Islet precursor cell (in vitro differentiated cells): ENCODE measurements at regions not wholly inside any gene's neighbourhood (a gene's known extent, or its start where the extent isn't known, plus 50 kb on each side); places are given as distances from the start of the nearest gene placed in this dataset.

Experiments
- DNase-seq: peaks from one replicate; pipeline ENCODE4 v3.0.0-alpha.2; 2018

DNA sequence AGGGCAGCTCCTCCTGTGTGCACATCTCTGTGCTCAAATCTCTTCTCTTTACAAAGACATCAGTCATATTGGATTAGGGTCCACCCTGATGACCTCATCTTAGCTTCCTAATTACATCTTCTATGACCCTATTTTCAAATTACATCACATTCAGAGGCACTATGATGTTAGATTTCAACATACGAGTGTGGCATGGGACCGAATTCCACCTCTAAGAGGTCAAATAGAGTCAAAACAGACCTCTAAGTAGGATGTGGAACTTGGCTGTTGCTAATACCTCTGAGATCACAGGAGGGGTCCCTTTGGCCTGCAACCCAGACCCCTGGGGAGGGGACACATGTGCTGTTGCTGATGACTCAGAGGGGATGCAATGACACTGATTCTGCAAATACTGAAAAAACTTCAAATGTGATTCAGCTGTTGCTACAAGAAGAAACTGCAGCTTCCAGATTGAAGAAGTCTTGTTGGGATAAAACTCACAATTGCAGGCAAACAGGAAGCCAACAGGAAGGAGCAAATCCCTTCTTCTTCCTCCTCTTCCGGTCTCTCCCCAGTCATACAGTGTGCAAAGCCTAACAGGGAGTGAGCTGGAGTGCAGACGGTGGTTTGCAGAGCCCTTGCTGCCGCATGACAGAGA, 216.2 kb downstream of the MYLK4 start:
- no peak for DNase-seq

DNA sequence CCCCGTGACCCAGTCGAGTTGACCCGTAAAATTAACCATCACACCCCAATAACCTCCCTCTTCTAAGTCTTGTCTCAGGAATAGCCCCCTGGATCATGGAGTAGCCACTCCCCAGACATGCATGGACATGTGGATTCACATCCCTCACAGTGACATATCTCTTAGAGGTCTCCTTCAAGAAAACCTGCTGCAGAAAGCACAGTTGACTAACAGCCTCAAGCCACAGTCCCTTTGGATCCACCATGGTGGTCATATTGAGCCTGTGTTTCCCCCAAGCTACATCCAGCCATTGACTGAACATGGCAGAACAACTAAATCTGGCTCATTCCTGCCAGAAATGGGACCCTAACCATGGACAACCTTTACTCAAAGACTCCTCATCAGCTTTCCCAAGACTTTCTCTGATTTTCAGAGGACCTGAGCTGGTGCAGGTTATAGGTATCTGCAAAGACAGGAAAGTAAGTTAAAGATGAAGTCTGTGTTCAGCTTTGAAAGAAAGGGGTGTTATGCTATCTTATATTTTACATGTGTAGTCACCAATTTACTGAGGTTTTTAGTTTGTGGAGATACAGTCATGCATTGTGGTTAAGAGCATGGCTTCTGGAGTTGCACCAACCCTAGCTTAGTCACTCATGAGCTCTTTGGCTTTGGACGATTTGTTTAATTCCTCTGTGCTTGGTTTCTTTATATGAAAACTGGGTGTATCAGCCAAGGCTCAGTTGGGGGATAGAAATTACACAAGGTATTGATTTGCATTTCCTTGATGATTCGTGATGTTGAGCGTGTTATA, 219.1 kb downstream of the MYLK4 start:
- DNase-seq = no peak

- DNase-seq = no peak
Observed at GRCh38 chr6:2529211-2529719, 221.5 kb downstream of the MYLK4 start.

DNA sequence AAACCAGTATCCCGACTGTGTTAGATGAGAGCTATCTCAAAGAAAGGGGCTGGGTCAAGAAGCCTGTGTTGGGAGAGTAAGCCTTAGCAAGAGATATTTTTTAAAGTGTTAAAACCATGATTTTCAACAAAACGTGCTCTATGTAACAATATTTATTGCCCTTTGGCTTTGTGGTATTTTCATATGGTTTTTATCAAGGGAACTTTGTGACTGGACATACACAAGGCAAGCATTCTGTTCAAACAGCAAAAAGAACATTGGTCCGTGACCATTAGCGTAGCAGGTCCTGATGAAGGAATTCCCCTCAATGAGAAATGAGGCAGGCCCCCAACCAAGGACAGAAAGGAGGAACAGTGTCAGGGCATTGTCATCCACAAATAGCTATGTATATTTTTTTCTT, 222.6 kb downstream of the MYLK4 start:
- DNase-seq = no peak

- no peak for DNase-seq
Observed at GRCh38 chr6:2526766-2527165, 224.0 kb downstream of the MYLK4 start.

DNA sequence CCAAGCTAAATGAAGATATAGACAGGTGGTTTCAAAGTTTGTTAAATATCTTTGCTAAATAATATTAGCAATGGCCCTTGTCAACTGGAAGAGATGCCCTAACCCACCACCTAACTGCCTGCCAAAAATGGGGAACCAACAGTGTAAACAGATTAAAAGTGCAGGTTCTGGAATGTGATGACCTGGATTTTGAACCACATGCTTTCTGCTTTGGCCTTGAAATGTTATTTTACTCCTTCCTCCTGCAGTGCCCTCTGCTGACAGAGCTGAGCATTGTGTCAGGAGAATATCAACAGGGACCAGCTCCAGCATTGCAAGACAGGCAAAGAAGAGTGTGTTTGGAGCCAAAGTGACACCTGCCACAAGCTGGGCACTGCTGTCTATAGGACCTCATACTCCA, 226.6 kb downstream of the MYLK4 start:
- DNase-seq = no peak

DNA sequence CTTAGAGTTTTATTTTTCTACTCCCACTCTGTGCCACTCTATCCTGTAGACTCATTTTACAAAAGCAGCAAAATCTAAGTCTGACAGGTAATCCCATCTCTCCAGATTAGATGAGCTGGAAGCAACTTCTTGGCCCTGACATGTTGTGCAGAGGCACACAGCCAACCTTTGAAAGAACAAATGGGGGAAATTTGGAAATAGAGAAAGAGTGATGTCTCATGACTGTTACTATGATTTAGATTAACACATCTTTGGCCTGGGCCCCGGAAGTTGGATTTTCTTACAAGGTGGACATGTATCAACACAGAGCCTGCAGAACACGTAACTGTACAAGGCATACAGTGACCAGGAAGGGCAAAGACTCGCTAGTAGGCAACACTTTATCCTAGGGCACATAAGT, 227.7 kb downstream of the MYLK4 start:
- DNase-seq = no peak

- DNase-seq = no peak
Observed at GRCh38 chr6:2522521-2522920, 228.2 kb downstream of the MYLK4 start.

GRCh38 chr6:2517855-2518473, 232.8 kb downstream of the MYLK4 start:
- no peak for DNase-seq

- no peak for DNase-seq
Observed at GRCh38 chr6:2517401-2517800, 233.3 kb downstream of the MYLK4 start.

GRCh38 chr6:2516059-2516458, 234.7 kb downstream of the MYLK4 start:
- no peak for DNase-seq

DNA sequence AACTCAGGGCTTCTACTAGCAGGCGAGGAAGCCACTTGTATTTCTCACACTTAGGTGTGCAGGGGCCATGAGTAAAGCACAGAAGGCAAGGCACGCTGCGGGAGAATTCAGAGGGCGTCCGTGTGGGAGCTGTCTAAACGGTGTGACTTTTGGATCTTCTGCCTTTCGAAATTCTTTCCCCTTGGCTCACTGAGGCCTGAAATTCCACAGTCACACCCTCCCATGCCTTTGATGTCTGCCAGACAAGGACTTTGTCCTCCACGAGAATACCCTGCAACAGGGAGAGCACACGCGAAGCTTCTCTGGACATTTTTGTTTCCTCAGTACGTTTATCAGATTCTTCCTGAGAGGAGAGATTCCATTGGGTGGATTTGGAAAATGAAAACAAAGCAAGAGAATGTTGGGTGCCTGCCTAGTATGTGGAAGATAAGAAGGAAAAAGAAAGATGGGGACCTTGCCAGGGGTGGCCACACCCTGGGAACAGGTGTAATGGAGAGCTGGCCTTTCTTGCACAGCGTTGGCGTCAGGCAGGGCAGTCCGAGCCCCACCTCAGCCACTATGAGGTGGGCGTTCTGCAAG, 235.7 kb downstream of the MYLK4 start:
- DNase-seq = peak; percentile 60

- no peak for DNase-seq
Observed at GRCh38 chr6:2512802-2513201, 237.9 kb downstream of the MYLK4 start.

DNA sequence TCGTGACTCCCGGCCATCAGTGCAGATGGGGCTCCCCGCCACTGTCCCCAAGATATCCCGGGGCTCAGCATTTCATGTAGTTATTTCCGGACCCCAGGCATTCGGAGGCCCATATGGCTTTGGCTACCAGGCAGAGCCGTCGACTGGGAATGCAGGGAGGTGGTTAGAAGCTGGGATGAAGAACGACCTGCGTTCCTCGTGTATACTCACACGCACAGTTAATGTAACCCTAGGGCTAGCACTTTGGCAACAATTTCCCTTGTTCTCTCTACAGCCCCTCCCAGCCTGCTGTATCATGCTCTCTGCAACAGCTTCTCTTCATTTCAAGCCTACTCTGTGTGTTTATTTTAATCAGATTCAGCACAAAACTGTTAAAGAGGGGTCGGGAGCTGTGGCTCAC, 240.4 kb downstream of the MYLK4 start:
- no peak for DNase-seq

DNA sequence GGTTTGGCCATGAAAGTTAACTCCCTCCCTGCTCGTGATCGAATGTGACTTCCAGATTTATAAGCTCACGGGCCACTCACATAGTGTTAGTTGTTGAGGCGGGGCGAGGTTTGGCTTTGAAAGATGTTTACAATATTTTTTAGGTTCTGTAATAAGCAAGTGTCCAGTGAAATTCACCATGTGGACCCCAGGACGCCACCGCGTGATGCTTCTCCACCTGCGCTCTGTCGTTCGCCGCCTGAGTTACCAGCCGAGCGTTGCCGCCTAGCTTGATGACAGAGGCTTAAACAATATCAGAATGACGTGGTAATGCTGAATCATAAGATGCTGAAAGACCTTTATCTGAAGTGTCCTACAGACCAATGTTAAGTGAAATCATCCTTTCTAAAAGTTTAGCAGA, 241.0 kb downstream of the MYLK4 start:
- no peak for DNase-seq

DNA sequence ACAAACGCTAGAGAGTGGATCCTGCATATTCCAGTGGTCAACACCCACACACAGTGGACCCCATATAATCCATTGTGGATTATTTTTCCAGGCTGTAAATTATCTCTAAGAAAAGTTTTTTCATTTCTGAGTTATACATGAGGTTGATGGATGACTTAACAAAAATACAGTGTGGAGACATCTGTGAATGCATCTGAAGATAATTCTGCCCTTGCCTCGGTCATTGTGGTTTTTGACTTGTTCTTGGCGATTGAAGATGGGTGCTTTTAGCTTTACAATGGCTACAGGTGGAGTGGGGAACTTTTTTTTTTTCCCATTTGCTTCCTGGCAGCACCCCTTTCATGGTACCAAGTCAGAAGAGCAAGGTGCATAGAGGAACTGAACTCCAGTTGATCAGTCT, 242.7 kb downstream of the MYLK4 start:
- DNase-seq = no peak

DNA sequence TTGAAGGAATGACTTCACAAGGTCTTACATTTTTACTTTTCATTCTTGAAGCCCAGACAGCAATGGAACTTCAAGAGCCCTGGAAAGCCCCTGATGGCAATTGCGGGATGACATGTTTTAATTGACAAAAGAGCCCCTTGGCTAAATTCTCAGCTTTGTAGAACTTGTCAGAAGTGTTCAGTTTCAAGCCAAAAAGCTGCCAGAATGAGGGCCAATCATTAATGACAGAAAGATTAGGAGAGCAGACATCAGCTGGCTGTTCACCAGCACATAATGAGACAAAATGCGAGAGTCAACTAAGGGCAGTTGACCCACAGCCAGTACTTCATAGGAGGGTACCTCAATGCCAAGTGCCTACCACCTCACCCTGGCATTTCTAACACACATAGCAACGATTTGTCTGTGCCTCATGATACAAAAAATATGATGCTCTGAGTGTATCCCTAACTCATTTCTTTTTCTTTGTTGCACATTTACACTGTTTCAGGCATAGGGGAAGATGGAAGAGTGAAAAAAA, 243.1 kb downstream of the MYLK4 start:
- no peak for DNase-seq

- no peak for DNase-seq
Observed at GRCh38 chr6:2507016-2507415, 243.7 kb downstream of the MYLK4 start.

DNA sequence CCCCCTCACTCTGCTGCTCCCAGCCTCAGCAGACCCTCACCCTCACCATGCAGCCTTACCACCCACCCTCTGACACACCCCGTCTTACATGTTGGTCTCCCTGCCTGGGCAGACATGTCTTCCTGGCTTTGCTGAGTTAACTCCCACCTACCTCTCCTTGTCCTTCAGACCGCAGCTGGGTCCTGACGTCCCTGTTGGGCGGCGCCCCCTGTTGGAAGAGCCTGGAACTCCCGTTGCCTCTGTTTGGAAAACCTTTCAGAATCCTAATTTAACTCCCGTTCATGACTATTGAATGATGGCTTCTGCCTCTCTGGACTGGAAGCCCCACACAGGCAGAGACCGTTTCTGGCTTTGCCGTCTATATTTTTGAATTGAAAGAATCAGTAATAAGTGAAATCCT, 245.1 kb downstream of the MYLK4 start:
- DNase-seq = no peak

DNA sequence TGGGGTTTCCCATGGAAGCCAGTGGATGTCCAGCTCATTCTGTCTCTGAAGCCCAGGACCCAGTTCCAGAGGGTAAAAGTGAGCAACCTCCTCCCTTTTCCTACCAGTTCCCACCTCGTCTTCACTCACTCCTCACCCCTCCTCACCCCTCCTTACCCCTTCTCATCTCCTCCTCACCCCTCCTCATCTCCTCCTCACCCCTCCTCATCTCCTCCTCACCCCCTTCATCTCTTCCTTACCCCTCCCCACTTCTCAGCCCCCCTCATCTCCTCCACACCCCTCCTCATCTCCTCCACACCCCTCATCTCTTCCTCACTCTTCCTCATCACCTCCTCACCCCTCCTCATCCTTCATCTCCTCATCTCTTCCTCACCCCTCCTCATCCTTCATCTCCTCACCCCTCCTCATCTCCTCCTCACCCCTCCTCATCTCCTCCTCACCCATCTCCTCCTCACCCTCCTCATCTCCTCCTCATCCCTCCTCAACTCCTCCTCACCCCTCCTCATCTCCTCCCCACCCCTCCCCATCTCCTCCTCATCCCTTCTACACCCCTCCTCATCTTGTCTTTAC, 246.1 kb downstream of the MYLK4 start:
- DNase-seq = no peak

DNA sequence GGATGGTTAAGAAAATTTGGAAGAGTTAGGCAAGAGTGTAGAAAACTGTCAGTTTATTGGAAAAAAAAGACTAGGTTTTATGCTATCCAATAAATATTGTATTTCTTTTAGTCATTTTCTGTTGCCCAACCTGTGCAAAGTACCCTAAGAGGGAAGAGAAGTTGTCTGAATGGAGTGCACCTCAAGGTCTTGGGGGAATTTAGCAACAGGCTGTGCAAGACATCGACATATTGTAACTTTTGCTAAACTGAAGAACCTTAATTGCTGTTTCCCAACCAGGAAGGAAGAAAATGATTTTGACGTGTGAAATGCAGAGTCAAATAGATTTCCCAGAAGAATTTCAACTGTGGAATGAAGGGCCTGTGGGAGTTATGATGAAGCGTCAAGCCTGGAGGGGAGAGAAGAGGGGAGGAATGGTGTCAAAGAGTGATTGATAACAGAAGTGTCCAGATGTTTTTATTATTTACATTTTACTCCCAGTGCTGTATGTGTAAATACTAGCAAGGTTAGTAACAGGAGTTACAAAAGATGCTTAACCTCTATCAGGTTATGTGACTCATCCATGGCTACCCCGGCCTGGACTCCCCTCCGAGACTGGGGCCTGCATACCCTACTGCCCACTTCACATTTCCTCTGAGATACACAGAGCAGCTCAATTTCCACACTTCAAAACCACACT, 246.8 kb downstream of the MYLK4 start:
- no peak for DNase-seq

- DNase-seq = no peak
Observed at GRCh38 chr6:2502998-2503674, 247.6 kb downstream of the MYLK4 start.
